ENCODE measurements at regions not wholly inside any gene's neighbourhood (a gene's known extent, or its start where the extent isn't known, plus 50 kb on each side); places are given as distances from the start of the nearest gene placed in this dataset.

DNA sequence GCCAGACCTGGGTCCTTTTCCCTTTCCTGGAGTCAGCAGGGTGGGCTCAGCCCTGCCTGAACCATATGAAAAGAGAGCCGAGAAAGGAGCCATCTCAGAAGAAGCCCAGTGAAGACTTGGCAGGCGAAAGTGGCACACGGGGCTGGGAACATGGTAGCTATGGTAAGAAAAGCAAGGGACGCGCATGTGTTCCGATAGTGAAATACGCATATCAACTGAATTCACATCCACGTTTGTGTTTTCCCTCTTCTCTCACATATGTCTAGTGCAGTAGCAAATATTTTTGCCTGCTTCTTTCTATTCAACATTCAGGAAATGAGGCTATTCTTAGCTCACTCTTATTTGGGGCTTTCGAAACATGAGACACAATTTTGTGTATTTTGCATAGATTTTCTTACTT, 54.1 kb upstream of the PEG3 start:
- TF ChIP-seq EZH2phosphoT487 (IDR thresholded peaks at IDR 0.05; ENCODE audit: borderline replicate concordance) (no peak), REST (IDR thresholded peaks at IDR 0.05; ENCODE audit: low read depth) (no peak), ELF1 (IDR thresholded peaks at IDR 0.05; ENCODE audit: borderline replicate concordance, low read depth) (no peak), CEBPB (IDR thresholded peaks at IDR 0.05; ENCODE audit: low read depth) (no peak), YY1 (IDR thresholded peaks at IDR 0.05; ENCODE audit: extremely low read depth, insufficient replicate concordance, low read depth, low read length) (no peak), ATF3 (IDR thresholded peaks at IDR 0.05) (no peak), JUND (IDR thresholded peaks at IDR 0.05) (no peak), POLR2A (IDR thresholded peaks at IDR 0.05; ENCODE audit: borderline replicate concordance, extremely low read depth, insufficient read depth, insufficient read length) (no peak), EZH2 (IDR thresholded peaks at IDR 0.05) (no peak)
- TF ChIP-seq, protein P1, sequence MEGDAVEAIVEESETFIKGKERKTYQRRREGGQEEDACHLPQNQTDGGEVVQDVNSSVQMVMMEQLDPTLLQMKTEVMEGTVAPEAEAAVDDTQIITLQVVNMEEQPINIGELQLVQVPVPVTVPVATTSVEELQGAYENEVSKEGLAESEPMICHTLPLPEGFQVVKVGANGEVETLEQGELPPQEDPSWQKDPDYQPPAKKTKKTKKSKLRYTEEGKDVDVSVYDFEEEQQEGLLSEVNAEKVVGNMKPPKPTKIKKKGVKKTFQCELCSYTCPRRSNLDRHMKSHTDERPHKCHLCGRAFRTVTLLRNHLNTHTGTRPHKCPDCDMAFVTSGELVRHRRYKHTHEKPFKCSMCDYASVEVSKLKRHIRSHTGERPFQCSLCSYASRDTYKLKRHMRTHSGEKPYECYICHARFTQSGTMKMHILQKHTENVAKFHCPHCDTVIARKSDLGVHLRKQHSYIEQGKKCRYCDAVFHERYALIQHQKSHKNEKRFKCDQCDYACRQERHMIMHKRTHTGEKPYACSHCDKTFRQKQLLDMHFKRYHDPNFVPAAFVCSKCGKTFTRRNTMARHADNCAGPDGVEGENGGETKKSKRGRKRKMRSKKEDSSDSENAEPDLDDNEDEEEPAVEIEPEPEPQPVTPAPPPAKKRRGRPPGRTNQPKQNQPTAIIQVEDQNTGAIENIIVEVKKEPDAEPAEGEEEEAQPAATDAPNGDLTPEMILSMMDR (IDR thresholded peaks at IDR 0.05 in 2 of 3, conservative IDR thresholded peaks at IDR 0.05 in 1 of 3; ENCODE audit: borderline replicate concordance in 1 of 3, insufficient read depth in 1 of 3, low read depth in 2 of 3, low read length in 2 of 3), result no peak
